ENCODE measurements at regions not wholly inside any gene's neighbourhood (a gene's known extent, or its start where the extent isn't known, plus 50 kb on each side); places are given as distances from the start of the nearest gene placed in this dataset.
"Not testable (repeated sequence)": the region's sequence is repeated elsewhere in the genome, so short reads cannot be mapped to it uniquely, and the experiment has no call there.

DNA sequence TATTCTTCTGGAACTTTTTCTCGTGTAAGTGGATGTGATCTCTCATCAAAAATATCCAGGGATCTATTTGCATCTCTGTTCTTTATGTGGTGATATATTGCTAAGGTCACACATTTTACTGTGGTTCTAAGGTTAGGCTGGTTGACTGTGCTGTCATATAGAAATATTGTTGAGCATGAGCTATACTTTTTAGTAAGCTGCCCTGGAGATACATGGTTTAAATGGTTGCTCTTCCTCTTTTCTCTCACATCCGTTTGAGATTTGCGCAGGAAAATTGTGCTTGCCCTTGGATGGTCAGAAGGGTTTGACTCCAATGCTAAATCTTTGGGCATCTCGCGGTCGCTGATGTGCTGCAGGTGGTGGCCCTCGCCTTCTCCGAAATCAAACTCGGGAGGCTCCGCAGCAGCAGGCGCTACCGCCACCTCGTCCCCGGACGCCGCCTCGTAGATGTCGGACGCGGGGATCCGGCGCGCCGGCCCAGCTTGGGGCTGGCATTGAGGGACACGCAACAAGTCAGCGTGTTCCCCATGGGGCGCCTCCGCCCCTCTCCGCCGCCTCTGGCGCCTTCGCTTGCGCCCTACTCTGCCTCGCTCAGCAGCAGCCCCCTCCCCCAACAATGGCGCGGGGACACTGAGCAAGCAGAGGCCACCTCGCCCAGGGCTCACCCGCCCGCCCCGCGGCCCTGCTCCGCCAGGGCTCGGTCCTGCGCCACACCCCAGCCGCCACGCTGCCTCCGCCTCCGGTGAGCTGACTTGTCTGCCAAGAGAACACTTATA lies 154.5 kb downstream of the MSN start:
- peak; percentile 35 for DNase-seq

DNA sequence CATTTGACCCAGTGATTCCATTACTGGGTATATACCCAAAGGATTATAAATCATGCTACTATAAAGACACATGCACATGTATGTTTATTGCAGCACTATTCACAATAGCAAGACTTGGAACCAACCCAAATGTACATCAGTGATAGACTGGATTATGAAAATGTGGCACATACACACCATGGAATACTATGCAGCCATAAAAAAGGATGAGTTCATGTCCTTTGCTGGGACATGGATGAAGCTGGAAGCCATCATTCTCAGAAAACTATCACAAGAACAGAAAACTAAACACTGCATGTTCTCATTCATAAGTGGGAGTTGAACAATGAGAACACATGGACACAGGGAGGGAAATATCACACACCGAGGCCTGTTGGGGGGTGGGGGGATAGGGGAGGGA lies 152.5 kb downstream of the MSN start:
- not testable (repeated sequence) for DNase-seq

DNA sequence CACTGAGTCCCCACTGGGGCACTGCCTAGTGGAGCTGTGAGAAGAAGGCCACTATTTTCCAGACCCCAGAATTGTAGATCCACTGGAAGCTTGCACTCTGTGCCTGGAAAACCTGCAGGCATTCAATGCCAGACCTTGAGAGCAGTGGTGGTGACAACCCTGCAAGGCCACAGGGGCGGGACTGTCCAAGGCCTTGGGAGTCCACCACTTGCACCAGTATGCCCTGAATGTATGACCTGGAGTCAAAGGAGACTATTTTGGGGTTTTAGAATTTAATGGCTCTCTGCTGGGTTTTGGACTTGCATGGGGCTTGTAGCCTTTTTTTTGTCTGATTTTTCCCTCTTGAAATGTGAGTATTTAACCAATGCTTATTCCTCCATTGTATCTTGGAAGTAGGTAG lies 145.8 kb downstream of the MSN start:
- DNase-seq: no peak

DNA sequence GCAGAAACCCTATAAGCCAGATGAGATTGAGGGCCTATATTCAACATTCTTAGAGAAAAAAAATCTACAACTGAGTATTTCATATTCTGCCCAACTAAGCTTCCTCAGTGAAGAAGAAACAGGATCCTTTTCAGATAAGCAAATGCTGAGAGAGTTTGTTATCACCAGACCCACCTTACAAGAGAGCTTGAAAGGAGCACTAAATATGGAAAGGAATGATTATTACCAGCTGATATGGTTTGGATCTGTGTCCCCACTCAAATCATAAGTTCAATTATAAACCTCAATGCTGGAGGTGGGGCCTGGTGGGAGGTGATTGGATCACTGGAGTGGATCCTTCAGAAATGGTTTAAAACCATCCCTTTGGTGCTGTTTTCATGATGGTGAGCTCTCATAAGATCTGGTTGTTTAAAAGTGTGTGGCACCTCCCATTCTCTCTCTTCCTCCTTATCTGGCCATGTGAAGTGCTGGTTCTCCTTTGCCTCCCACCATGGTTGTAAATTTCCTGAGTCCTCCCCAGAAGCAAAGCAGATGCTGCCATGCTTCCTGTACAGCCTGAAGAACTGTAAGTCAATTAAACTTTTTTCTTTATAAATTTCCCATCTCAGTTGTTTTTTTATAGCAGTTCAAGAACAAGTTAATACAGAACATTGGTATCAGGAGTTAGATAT lies 144.2 kb downstream of the MSN start:
- no peak for DNase-seq
